GM12872 (cell line): ENCODE measurements at regions not wholly inside any gene's neighbourhood (a gene's known extent, or its start where the extent isn't known, plus 50 kb on each side); places are given as distances from the start of the nearest gene placed in this dataset.

Source experiments
- CTCF ChIP-seq: IDR thresholded peaks from 3 replicates; pipeline ENCODE4 v1.5.1; 2011; ENCODE audit warnings: low read depth, mild to moderate bottlenecking, low read length, moderate library complexity; ENCODE audit not compliant: insufficient read depth

- TF ChIP-seq CTCF = no peak
These were observed 429.6 kb downstream of the KLF12 start for GRCh38 chr13:73704587-73704986.

- no peak for TF ChIP-seq CTCF
These were observed 430.6 kb downstream of the KLF12 start for GRCh38 chr13:73703606-73704005.

GRCh38 chr13:73702419-73703071 is 431.7 kb downstream of the KLF12 start:
- TF ChIP-seq CTCF = no peak

GRCh38 chr13:73701160-73701559 is 433.0 kb downstream of the KLF12 start:
- no peak for TF ChIP-seq CTCF

GRCh38 chr13:73698859-73699258 is 435.3 kb downstream of the KLF12 start:
- TF ChIP-seq CTCF = no peak

- no peak for TF ChIP-seq CTCF
These were observed 437.0 kb downstream of the KLF12 start for GRCh38 chr13:73697166-73697565.

- no peak for TF ChIP-seq CTCF
These were observed 437.5 kb downstream of the KLF12 start for GRCh38 chr13:73696713-73697112.

GRCh38 chr13:73696271-73696670 is 437.9 kb downstream of the KLF12 start:
- TF ChIP-seq CTCF = no peak
